ENCODE measurements at regions not wholly inside any gene's neighbourhood (a gene's known extent, or its start where the extent isn't known, plus 50 kb on each side); places are given as distances from the start of the nearest gene placed in this dataset.

- no peaks in the 10 kb centered on the region for H3K4me1 ChIP-seq
- in situ Hi-C loops (cut with MboI; ENCODE audit: low pct_ligation_motif_present in 1 of 4, low pct_unique_long_range_greater_than_20kb in 1 of 4, low sequenced_read_pairs in 3 of 4) (no loop called here), intact Hi-C loops (cut with DNase I; ENCODE audit: low total_unique reads) (no loop called here)
- H3K36me3 ChIP-seq, result no peaks in the 10 kb centered on the region
- TF ChIP-seq POLR2A (IDR thresholded peaks at IDR 0.05) (no peak), CTCF (IDR thresholded peaks at IDR 0.05) (no peak)
- 37 to 49% methylated on average over 4 to 8 of the region's 8 CpGs for WGBS, 2 donors (ENCODE audit: low coverage in 1 of 2)
- no peak for DNase-seq
- no peak overlapping the region for H3K27ac ChIP-seq
- H3K27me3 ChIP-seq, result no peaks in the 10 kb centered on the region
- H3K4me3 ChIP-seq, result no peak overlapping the region
- no peaks in the 10 kb centered on the region for H3K9me3 ChIP-seq
These were observed 590.4 kb downstream of the MED13L start for GRCh38 chr12:115687094-115687493.

GRCh38 chr12:115683240-115683780 lies 594.2 kb downstream of the MED13L start:
- Histone ChIP-seq H3K4me1 (no peaks in the 10 kb centered on the region), H3K36me3 (no peaks in the 10 kb centered on the region), H3K27ac (no peak overlapping the region), H3K4me3 (no peak overlapping the region), H3K9me3 (no peaks in the 10 kb centered on the region), H3K27me3 (no peaks in the 10 kb centered on the region)
- no peak for TF ChIP-seq POLR2A (IDR thresholded peaks at IDR 0.05)
- TF ChIP-seq CTCF (IDR thresholded peaks at IDR 0.05), result no peak
- no peak for TF ChIP-seq EP300 (IDR thresholded peaks at IDR 0.05; ENCODE audit: low read depth)
- TF ChIP-seq POLR2AphosphoS5 (IDR thresholded peaks at IDR 0.05), result no peak
- intact Hi-C loops (cut with DNase I; ENCODE audit: low total_unique reads), result no loop called here
- in situ Hi-C loops (cut with MboI; ENCODE audit: low pct_ligation_motif_present in 1 of 4, low pct_unique_long_range_greater_than_20kb in 1 of 4, low sequenced_read_pairs in 3 of 4), result no loop called here
- WGBS, 2 donors (ENCODE audit: low coverage in 1 of 2), result 40 to 73% methylated on average over 3 to 5 of the region's 5 CpGs
- no peak for DNase-seq

- no peak for TF ChIP-seq EP300 (IDR thresholded peaks at IDR 0.05; ENCODE audit: low read depth)
- no peak for TF ChIP-seq CTCF (IDR thresholded peaks at IDR 0.05)
- TF ChIP-seq POLR2AphosphoS5 (IDR thresholded peaks at IDR 0.05), result no peak
- TF ChIP-seq POLR2A (IDR thresholded peaks at IDR 0.05), result no peak
- Histone ChIP-seq H3K27me3 (no peaks in the 10 kb centered on the region), H3K36me3 (no peaks in the 10 kb centered on the region), H3K4me1 (no peaks in the 10 kb centered on the region), H3K4me3 (no peak overlapping the region), H3K9me3 (no peaks in the 10 kb centered on the region), H3K27ac (no peak overlapping the region)
- in situ Hi-C loops (cut with MboI; ENCODE audit: low pct_ligation_motif_present in 1 of 4, low pct_unique_long_range_greater_than_20kb in 1 of 4, low sequenced_read_pairs in 3 of 4), result no loop called here
- DNase-seq, result no peak
- 90 to 92% methylated on average over 1 of the region's 1 CpG for WGBS, 2 donors (ENCODE audit: low coverage in 1 of 2)
- intact Hi-C loops (cut with DNase I; ENCODE audit: low total_unique reads), result no loop called here
These were observed 596.5 kb downstream of the MED13L start for GRCh38 chr12:115680967-115681366.

- no peak for DNase-seq
- in situ Hi-C loops (cut with MboI; ENCODE audit: low pct_ligation_motif_present in 1 of 4, low pct_unique_long_range_greater_than_20kb in 1 of 4, low sequenced_read_pairs in 3 of 4) (no loop called here), intact Hi-C loops (cut with DNase I; ENCODE audit: low total_unique reads) (no loop called here)
- TF ChIP-seq EP300 (IDR thresholded peaks at IDR 0.05; ENCODE audit: low read depth), result no peak
- TF ChIP-seq POLR2AphosphoS5 (IDR thresholded peaks at IDR 0.05), result no peak
- TF ChIP-seq CTCF (IDR thresholded peaks at IDR 0.05), result no peak
- no peak for TF ChIP-seq POLR2A (IDR thresholded peaks at IDR 0.05)
- Histone ChIP-seq H3K27ac (no peak overlapping the region), H3K4me3 (no peak overlapping the region), H3K36me3 (no peaks in the 10 kb centered on the region), H3K27me3 (no peaks in the 10 kb centered on the region), H3K4me1 (no peaks in the 10 kb centered on the region), H3K9me3 (no peaks in the 10 kb centered on the region)
- 90 to 96% methylated on average over 4 to 11 of the region's 11 CpGs for WGBS, 2 donors (ENCODE audit: low coverage in 1 of 2)
These were observed 604.9 kb downstream of the MED13L start for GRCh38 chr12:115672506-115673080.
